ENCODE measurements at regions not wholly inside any gene's neighbourhood (a gene's known extent, or its start where the extent isn't known, plus 50 kb on each side); places are given as distances from the start of the nearest gene placed in this dataset.
"Not testable (repeated sequence)": the region's sequence is repeated elsewhere in the genome, so short reads cannot be mapped to it uniquely, and the experiment has no call there.

DNA sequence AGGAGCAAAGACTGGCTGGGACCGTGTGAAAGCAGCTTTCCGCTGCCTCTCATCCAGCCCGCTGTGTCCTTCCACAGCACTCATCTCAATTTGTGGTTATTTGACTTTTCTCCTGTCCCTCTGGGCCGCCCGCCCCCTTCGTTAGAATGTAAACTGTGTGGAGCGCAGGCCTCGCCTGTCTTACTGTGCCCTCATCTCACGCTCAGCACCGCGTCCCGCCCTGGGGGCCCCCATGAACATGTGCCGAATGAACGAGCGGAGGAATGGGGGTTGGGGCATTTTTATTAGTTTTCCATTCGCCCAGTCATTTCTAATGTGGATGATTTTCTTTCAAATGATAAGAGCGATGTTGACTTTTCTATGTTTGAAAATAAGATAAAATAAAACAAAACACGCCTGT, 159.1 kb upstream of the ZNF469 start:
- TF ChIP-seq, protein P1, sequence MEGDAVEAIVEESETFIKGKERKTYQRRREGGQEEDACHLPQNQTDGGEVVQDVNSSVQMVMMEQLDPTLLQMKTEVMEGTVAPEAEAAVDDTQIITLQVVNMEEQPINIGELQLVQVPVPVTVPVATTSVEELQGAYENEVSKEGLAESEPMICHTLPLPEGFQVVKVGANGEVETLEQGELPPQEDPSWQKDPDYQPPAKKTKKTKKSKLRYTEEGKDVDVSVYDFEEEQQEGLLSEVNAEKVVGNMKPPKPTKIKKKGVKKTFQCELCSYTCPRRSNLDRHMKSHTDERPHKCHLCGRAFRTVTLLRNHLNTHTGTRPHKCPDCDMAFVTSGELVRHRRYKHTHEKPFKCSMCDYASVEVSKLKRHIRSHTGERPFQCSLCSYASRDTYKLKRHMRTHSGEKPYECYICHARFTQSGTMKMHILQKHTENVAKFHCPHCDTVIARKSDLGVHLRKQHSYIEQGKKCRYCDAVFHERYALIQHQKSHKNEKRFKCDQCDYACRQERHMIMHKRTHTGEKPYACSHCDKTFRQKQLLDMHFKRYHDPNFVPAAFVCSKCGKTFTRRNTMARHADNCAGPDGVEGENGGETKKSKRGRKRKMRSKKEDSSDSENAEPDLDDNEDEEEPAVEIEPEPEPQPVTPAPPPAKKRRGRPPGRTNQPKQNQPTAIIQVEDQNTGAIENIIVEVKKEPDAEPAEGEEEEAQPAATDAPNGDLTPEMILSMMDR (IDR thresholded peaks at IDR 0.05; ENCODE audit: insufficient read depth, low read length): not testable (repeated sequence)
- TF ChIP-seq POLR2AphosphoS5 (IDR thresholded peaks at IDR 0.05; ENCODE audit: low read depth); REST (IDR thresholded peaks at IDR 0.05; ENCODE audit: insufficient replicate concordance, low read depth); GABPA (IDR thresholded peaks at IDR 0.05; ENCODE audit: low read depth); SPI1 (IDR thresholded peaks at IDR 0.05; ENCODE audit: borderline replicate concordance, low read depth): not testable (repeated sequence)
